NCI-H1417 (cell line): ENCODE measurements at regions not wholly inside any gene's neighbourhood (a gene's known extent, or its start where the extent isn't known, plus 50 kb on each side); places are given as distances from the start of the nearest gene placed in this dataset.

ENCODE experiments used
- DNase-seq, 3 experiments: peaks; one replicate each; lab custom pipeline; 2025; lab: John Stamatoyannopoulos, UW

- DNase-seq = no peak
These were observed 320.9 kb downstream of the ZSWIM6 start for GRCh38 chr5:61652916-61653315.

GRCh38 chr5:61653807-61654580 is 321.9 kb downstream of the ZSWIM6 start:
- DNase-seq = peak in 1 of 3 experiments; percentile 19

GRCh38 chr5:61654876-61655275 is 322.8 kb downstream of the ZSWIM6 start:
- no peak for DNase-seq

GRCh38 chr5:61657010-61657409 is 325.0 kb downstream of the ZSWIM6 start:
- no peak for DNase-seq

DNA sequence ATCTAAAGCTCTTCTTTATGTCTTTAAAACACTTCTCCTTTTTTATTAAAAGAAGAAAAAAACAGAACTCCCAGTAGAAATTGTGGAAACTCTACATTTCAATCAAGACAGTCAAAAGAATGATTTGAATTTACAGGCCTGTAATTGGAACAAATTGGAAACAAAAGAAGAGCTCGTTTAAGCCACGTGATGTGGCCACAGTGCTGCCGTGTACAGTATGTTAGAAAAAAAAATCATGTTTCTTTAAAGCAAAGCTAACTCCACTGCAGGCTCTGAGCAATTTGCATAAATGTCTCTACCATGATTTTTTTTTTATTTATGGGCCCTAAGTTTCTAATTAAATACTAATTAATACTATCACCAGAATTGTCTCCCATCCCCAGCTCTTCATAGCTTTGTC is 325.6 kb downstream of the ZSWIM6 start:
- no peak for DNase-seq

DNA sequence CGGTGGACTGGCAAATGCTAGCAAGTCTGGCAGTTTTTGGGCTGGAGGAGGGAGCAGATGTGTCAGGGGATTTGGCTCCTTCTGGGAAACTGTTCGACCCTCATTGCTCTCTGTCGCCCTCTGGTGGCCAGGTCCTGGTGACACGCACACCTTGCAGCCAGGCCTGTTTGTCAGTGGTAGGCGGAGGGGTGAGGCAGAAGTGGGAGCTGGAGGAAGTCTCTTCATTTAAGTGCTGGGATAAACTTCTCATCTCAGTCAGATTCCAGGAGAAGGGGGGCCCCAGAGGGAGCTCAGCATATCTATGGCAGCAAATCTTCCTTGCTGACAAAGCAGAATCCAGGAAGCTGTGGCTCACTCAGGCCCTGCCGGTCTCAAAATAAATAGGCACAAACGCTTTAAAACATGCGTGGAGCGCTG is 326.5 kb downstream of the ZSWIM6 start:
- peak; percentile 64 to 87 (median 84) for DNase-seq

GRCh38 chr5:61659221-61659696 is 327.2 kb downstream of the ZSWIM6 start:
- no peak for DNase-seq

DNA sequence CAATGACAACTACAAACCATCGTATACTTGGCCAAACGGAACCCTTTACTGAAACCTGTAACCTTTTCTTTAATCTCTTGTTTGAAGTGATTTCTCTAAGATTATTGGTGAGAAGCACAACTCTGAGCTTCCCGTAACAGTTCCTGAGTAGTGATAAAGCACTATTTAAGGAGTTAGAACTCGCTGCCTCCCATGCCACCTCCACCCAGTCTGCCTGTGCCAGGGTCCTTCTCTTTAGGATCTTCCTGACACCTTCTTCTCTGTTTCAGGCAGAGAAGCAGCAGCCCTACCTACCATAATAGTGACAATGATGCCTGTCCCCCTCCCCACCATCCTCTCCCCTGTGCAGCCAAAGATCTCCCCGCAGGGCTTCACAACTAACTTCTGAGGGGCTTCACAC is 330.6 kb downstream of the ZSWIM6 start:
- no peak for DNase-seq

GRCh38 chr5:61666064-61666621 is 334.1 kb downstream of the ZSWIM6 start:
- no peak for DNase-seq

- no peak for DNase-seq
These were observed 335.6 kb downstream of the ZSWIM6 start for GRCh38 chr5:61667525-61668218.

GRCh38 chr5:61669531-61669930 is 337.5 kb downstream of the ZSWIM6 start:
- no peak for DNase-seq

DNA sequence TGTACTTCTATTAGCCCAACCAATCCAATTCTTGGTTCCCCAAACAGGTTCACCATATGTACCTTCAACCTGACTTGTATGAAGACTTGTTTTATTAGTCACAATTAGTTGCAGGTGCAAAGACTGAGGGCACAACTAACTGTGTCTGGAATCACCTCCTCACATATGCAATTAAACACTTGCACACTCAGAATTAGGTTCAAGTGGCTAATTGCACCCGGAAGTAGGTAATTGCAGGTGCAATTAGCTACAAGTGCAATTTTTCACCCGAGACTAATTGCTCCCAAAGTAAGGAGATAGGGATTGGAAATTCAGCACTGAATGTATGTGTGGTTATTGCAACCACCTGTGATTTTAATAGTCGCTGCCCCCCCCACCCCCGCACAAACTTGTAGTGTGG is 338.9 kb downstream of the ZSWIM6 start:
- DNase-seq = peak in 2 of 3 experiments; percentile 69 to 91

DNA sequence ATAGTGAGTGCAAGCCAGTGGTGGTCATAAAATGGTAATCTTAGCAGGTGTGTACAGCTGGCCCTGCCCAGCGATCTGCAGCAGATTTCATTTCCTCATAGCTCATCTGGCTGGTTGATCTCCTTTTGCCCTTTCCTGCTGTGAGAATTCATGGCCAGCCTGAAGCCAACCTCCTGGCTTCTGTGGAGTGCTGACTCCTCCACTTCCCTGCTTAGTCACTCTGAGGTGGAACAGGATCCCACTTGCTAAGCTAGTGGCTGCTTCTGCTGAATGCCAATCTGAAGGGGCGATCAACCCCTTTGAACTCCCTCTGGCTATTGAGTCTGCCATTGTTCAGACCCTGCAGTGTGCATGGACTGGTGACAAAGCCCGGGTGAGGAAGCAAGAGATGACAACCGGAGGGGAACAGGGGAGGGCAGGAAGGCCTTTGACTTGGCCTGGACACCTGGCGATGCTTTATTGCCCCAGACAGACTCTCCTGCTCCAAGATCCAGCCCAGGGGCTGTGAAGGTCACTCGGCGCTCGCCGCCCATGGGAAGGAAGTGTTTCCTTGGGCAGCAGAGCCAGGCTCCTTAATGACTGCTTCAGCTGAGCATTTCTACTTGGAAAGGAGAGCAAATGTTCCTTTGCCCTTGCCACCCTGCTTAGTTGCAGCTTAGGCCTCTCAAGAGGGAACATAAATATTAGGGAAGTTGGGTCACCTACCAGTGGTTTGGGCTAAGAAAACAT is 341.1 kb downstream of the ZSWIM6 start:
- DNase-seq = peak in 1 of 3 experiments; percentile 16

DNA sequence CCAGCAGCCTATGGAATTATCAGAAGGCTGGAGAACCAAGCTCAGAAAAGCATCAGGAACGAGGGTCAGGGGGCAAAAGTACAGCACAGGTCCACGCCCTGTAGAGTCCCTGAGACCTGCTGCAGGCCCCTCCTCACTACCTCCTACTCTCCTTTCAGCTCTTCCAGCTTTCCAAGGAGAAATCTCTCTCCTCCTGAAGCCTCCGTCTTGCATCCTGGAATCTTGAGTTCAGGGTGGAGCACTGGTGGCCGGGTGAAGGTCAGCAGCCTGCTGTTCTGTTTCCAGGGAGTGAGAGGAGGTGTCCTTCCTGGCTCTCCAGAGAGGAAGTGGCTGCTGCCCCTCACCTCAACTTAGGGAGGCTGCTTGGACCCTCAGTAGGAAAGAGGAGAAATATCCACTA is 342.3 kb downstream of the ZSWIM6 start:
- DNase-seq = no peak

GRCh38 chr5:61675015-61675692 is 343.1 kb downstream of the ZSWIM6 start:
- DNase-seq = peak in 1 of 3 experiments; percentile 4

DNA sequence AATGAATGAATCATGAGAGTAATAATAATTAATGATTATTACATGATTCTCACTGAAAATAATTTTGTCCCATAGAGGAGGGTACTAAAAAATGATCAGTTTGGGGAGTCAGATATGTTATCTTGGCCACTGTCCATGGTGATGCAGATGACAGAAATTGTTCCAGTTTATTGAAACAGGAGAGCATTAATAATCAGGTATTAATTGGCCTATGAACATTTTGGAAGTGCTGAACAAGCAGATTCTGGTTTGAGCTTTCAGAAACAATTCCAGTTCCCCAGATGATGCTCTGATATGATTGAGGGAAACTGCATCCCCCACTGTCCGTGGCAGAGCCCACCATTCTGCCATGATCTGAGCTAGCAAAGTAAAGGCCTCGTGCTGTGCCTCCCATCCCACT is 345.2 kb downstream of the ZSWIM6 start:
- DNase-seq = no peak

- DNase-seq = no peak
These were observed 346.9 kb downstream of the ZSWIM6 start for GRCh38 chr5:61678966-61679365.

DNA sequence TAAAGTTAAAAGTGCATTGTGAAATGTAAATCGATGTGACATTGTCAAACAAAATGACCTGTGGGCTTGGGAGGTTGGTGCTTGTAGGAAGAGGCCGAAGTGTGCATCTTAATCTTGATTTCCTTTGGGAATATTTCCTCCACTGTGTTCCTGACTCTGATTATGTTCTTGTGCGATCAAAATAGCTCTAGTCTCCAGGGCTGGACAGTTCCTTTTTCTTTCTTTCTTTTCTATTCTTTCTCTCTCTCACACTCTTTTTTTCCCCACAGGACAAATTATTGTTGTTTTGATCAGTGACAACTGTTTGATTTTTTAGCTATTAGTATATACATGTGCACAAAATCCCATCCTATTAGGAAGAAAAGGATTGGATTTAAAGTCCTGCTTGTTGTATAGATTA is 347.5 kb downstream of the ZSWIM6 start:
- no peak for DNase-seq

DNA sequence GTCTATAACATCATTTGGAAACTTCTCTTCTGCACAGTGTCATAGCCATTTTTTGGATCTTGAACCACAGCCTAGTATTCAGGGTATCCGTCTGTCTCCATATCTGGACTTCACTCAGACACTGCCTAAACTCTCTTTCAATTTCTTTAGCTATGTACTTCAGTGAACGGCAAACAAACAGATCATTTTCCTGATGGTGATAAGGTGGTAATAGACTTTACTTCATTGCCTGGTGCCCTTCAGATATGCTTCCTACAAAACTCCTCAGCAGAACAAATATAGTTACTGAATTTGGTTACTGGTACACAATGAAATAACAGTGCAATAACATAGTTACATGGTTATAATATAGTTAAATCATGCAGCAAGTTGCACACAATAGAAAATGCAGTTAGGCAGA is 348.2 kb downstream of the ZSWIM6 start:
- no peak for DNase-seq

DNA sequence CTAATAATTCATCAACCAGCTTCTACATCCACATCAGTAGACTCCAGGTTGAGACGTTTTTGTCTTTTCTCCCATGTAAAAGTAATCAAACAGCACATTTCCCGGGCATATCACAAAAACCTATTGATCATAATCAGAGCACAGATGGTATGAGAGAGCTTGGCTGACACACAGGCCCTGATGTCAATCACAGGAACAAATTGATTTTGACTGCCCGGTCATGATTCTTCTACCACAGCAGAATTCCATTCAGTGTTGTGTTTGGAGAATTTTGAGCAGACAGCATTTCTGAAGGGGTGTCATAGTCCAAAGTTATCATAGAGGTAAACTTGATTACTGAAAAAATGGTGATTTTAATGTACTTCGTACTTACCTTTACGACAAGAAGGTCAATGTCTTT is 351.1 kb downstream of the ZSWIM6 start:
- DNase-seq = no peak

GRCh38 chr5:61683926-61684325 is 351.9 kb downstream of the ZSWIM6 start:
- DNase-seq = no peak
